Astrocyte (in vitro differentiated cells and primary cell): ENCODE measurements at regions not wholly inside any gene's neighbourhood (a gene's known extent, or its start where the extent isn't known, plus 50 kb on each side); places are given as distances from the start of the nearest gene placed in this dataset.
"Not testable (repeated sequence)": the region's sequence is repeated elsewhere in the genome, so short reads cannot be mapped to it uniquely, and the experiment has no call there.

ENCODE experiments used
- DNase-seq: peaks from one replicate; pipeline ENCODE4 v3.0.0-alpha.2; 2010; ENCODE audit warnings: low read depth
- FAIRE-seq: peaks from 2 replicates; lab custom pipeline; 2011; peaks lifted over from hg19 to GRCh38; lab: Jason Lieb, UNC
- H2AFZ ChIP-seq: 2 replicates; pipeline ENCODE4 v1.6.0; 2012; ENCODE audit warnings: low read depth, low read length, inconsistent platforms
- H3K27ac ChIP-seq: 2 replicates; pipeline ENCODE4 v1.5.1; 2011; ENCODE audit warnings: low read depth, low read length, inconsistent platforms
- H3K27me3 ChIP-seq: 2 replicates; pipeline ENCODE4 v1.6.0; 2011; ENCODE audit warnings: low read length, inconsistent platforms; ENCODE audit not compliant: insufficient read depth
- H3K36me3 ChIP-seq: 2 replicates; pipeline ENCODE4 v1.5.1; 2011; ENCODE audit warnings: low read length, inconsistent platforms; ENCODE audit not compliant: insufficient read depth
- H3K4me1 ChIP-seq: 2 replicates; pipeline ENCODE4 v1.5.1; 2011; ENCODE audit warnings: low read length, inconsistent platforms; ENCODE audit not compliant: insufficient read depth
- H3K4me2 ChIP-seq: 2 replicates; pipeline ENCODE4 v1.6.0; 2012; ENCODE audit warnings: low read length, inconsistent platforms
- H3K4me3 ChIP-seq: 2 replicates; pipeline ENCODE4 v1.5.1; 2011; ENCODE audit warnings: low read depth, mild to moderate bottlenecking, low read length, inconsistent platforms; ENCODE audit not compliant: insufficient read depth
- H3K79me2 ChIP-seq: 2 replicates; pipeline ENCODE4 v1.6.0; 2012; ENCODE audit warnings: mild to moderate bottlenecking, low read length, inconsistent platforms; ENCODE audit not compliant: insufficient read depth
- H3K9ac ChIP-seq: 2 replicates; pipeline ENCODE4 v1.6.0; 2012; ENCODE audit warnings: mild to moderate bottlenecking, low read length, inconsistent platforms
- H3K9me3 ChIP-seq: 2 replicates; pipeline ENCODE4 v1.5.1; 2012; ENCODE audit warnings: low read depth, mild to moderate bottlenecking, low read length, inconsistent platforms; ENCODE audit not compliant: insufficient read depth
- H4K20me1 ChIP-seq: 2 replicates; pipeline ENCODE4 v1.6.0; 2012; ENCODE audit warnings: low read length, inconsistent platforms; ENCODE audit not compliant: insufficient read depth
- H3K27ac Mint-ChIP-seq: one replicate; pipeline ENCODE4 v1.8.0; 2021; ENCODE audit warnings: mild to moderate bottlenecking, mixed read lengths; ENCODE audit not compliant: unreplicated experiment
- H3K27me3 Mint-ChIP-seq: one replicate; pipeline ENCODE4 v1.8.0; 2021; ENCODE audit warnings: low read depth, mixed read lengths; ENCODE audit not compliant: unreplicated experiment
- H3K36me3 Mint-ChIP-seq: one replicate; pipeline ENCODE4 v1.8.0; 2021; ENCODE audit warnings: low read depth, mixed read lengths; ENCODE audit not compliant: unreplicated experiment
- H3K4me1 Mint-ChIP-seq: one replicate; pipeline ENCODE4 v1.8.0; 2021; ENCODE audit warnings: low read depth, mixed read lengths; ENCODE audit not compliant: unreplicated experiment
- H3K4me3 Mint-ChIP-seq: one replicate; pipeline ENCODE4 v1.8.0; 2021; ENCODE audit warnings: mild to moderate bottlenecking, moderate library complexity, mixed read lengths; ENCODE audit not compliant: unreplicated experiment
- H3K9me3 Mint-ChIP-seq: one replicate; pipeline ENCODE4 v1.8.0; 2021; ENCODE audit warnings: mild to moderate bottlenecking, mixed read lengths; ENCODE audit not compliant: unreplicated experiment
- CTCF ChIP-seq: IDR thresholded peaks from 2 replicates; pipeline ENCODE4 v1.5.1; 2011; ENCODE audit warnings: low read depth, mild to moderate bottlenecking, inconsistent platforms, low read length, moderate library complexity; ENCODE audit not compliant: insufficient read depth
- EZH2 ChIP-seq: IDR thresholded peaks from 2 replicates; pipeline ENCODE4 v1.6.1; 2012; ENCODE audit warnings: mild to moderate bottlenecking, low read length, inconsistent platforms; ENCODE audit not compliant: insufficient read depth

GRCh38 chr2:8441986-8442385 lies 239.9 kb upstream of the ID2 start:
- peaks cover 8% of the 10 kb centered on the region for H3K9me3 Mint-ChIP-seq
- FAIRE-seq: no peak
- no peaks in the 10 kb centered on the region for H3K79me2 ChIP-seq

GRCh38 chr2:8442833-8443486 lies 238.9 kb upstream of the ID2 start:
- Mint-ChIP-seq H3K4me1 (no peaks in the 10 kb centered on the region), H3K27me3 (peaks cover 7% of the 10 kb centered on the region), H3K36me3 (no peaks in the 10 kb centered on the region), H3K4me3 (no peak overlapping the region), H3K9me3 (peaks cover 4% of the 10 kb centered on the region), H3K27ac (no peak overlapping the region)
- H2AFZ ChIP-seq: no peak overlapping the region
- FAIRE-seq (no peak), DNase-seq (no peak)
- H3K27me3 ChIP-seq: no peaks in the 10 kb centered on the region
- no peaks in the 10 kb centered on the region for H3K79me2 ChIP-seq
- H3K4me2 ChIP-seq: no peak overlapping the region
- H4K20me1 ChIP-seq: no peaks in the 10 kb centered on the region
- no peak overlapping the region for H3K27ac ChIP-seq
- H3K4me1 ChIP-seq: no peaks in the 10 kb centered on the region
- no peak overlapping the region for H3K9ac ChIP-seq
- H3K4me3 ChIP-seq: no peak overlapping the region
- TF ChIP-seq EZH2 (no peak), CTCF (no peak)
- H3K9me3 ChIP-seq: no peaks in the 10 kb centered on the region
- H3K36me3 ChIP-seq: no peaks in the 10 kb centered on the region

More at GRCh38 chr2:8441986-8442385, 239.9 kb upstream of the ID2 start:
- Mint-ChIP-seq H3K27me3 (peaks cover 7% of the 10 kb centered on the region), H3K4me3 (no peak overlapping the region), H3K36me3 (no peaks in the 10 kb centered on the region), H3K27ac (no peak overlapping the region), H3K4me1 (no peaks in the 10 kb centered on the region)
- Histone ChIP-seq H3K4me2 (no peak overlapping the region), H2AFZ (no peak overlapping the region), H3K9me3 (no peaks in the 10 kb centered on the region), H3K9ac (no peak overlapping the region), H3K4me1 (no peaks in the 10 kb centered on the region), H3K36me3 (no peaks in the 10 kb centered on the region), H4K20me1 (no peaks in the 10 kb centered on the region), H3K27me3 (no peaks in the 10 kb centered on the region), H3K4me3 (no peak overlapping the region), H3K27ac (no peak overlapping the region)
- no peak for DNase-seq
- TF ChIP-seq EZH2 (no peak), CTCF (no peak)

- no peak overlapping the region for H3K4me3 ChIP-seq
- no peaks in the 10 kb centered on the region for H3K4me1 Mint-ChIP-seq
- no peak for FAIRE-seq
- H3K4me3 Mint-ChIP-seq: no peak overlapping the region
- H3K27ac Mint-ChIP-seq: no peak overlapping the region
- H3K36me3 Mint-ChIP-seq: no peaks in the 10 kb centered on the region
- H3K27ac ChIP-seq: no peak overlapping the region
- no peaks in the 10 kb centered on the region for H3K27me3 ChIP-seq
- H3K9ac ChIP-seq: no peak overlapping the region
- DNase-seq: no peak
- H3K36me3 ChIP-seq: no peaks in the 10 kb centered on the region
- TF ChIP-seq CTCF (no peak), EZH2 (no peak)
- no peaks in the 10 kb centered on the region for H3K79me2 ChIP-seq
- H4K20me1 ChIP-seq: no peaks in the 10 kb centered on the region
- no peaks in the 10 kb centered on the region for H3K4me1 ChIP-seq
- no peak overlapping the region for H3K4me2 ChIP-seq
- H3K9me3 ChIP-seq: no peaks in the 10 kb centered on the region
- H3K9me3 Mint-ChIP-seq: peaks cover 1% of the 10 kb centered on the region
- H2AFZ ChIP-seq: no peak overlapping the region
- H3K27me3 Mint-ChIP-seq: peaks cover 4% of the 10 kb centered on the region
Observed at GRCh38 chr2:8445580-8445979, 236.3 kb upstream of the ID2 start.

- not testable (repeated sequence) for H3K9me3 Mint-ChIP-seq, H3K27ac ChIP-seq, H3K9ac ChIP-seq, H3K36me3 ChIP-seq, H3K27me3 Mint-ChIP-seq, H3K27me3 ChIP-seq, H3K4me3 ChIP-seq, H3K79me2 ChIP-seq, H3K9me3 ChIP-seq, DNase-seq, H3K27ac Mint-ChIP-seq, H3K4me1 Mint-ChIP-seq, H4K20me1 ChIP-seq, FAIRE-seq, H3K4me2 ChIP-seq, H3K4me1 ChIP-seq, H3K36me3 Mint-ChIP-seq, H3K4me3 Mint-ChIP-seq, H2AFZ ChIP-seq
Observed at GRCh38 chr2:8446751-8447150, 235.1 kb upstream of the ID2 start.
